Kidney (tissue), 13 donors: ENCODE measurements at regions not wholly inside any gene's neighbourhood (a gene's known extent, or its start where the extent isn't known, plus 50 kb on each side); places are given as distances from the start of the nearest gene placed in this dataset.

Source experiments
- DNase-seq, 5 donors: peaks; one replicate each; pipeline ENCODE4 v3.0.0-alpha.2; 2013 to 2020
- FAIRE-seq: peaks from 2 replicates; lab custom pipeline; 2012; peaks lifted over from hg19 to GRCh38; lab: Jason Lieb, UNC
- H3K27ac ChIP-seq, 2 donors: one replicate each; pipeline ENCODE4 v1.7.0; 2013; ENCODE audit warnings: low read depth in 2 of 2, low read length in 2 of 2, inconsistent platforms in 1 of 2
- H3K27me3 ChIP-seq: one replicate; pipeline ENCODE4 v1.7.1; 2013; ENCODE audit warnings: low read length, inconsistent platforms; ENCODE audit not compliant: control insufficient read depth, insufficient read depth
- H3K36me3 ChIP-seq, 3 donors: one replicate each; pipeline versions ENCODE4 v1.7.0 to v1.7.1; 2013; ENCODE audit warnings: low read length in 3 of 3, control low read depth in 1 of 3, inconsistent platforms in 1 of 3; ENCODE audit not compliant: insufficient read depth in 3 of 3, control insufficient read depth in 2 of 3
- H3K4me1 ChIP-seq, 3 donors: one replicate each; pipeline versions ENCODE4 v1.7.0 to v1.7.1; 2013; ENCODE audit warnings: low read length in 3 of 3, inconsistent platforms in 1 of 3, low read depth in 1 of 3; ENCODE audit not compliant: control insufficient read depth in 2 of 3, insufficient read depth in 2 of 3
- H3K4me3 ChIP-seq, 3 donors: one replicate each; pipeline versions ENCODE4 v1.7.0 to v1.8.1; 2013; ENCODE audit warnings: low read length in 3 of 3, control low read depth in 1 of 3, inconsistent platforms in 1 of 3
- H3K9ac ChIP-seq, 3 donors: one replicate each; pipeline versions ENCODE4 v1.7.0 to v1.7.1; 2013; ENCODE audit warnings: low read length in 3 of 3, control low read depth in 1 of 3, inconsistent platforms in 1 of 3
- H3K9me3 ChIP-seq, 3 donors: one replicate each; pipeline versions ENCODE4 v1.7.0 to v1.7.1; 2013; ENCODE audit warnings: low read length in 3 of 3, control low read depth in 1 of 3, inconsistent platforms in 1 of 3; ENCODE audit not compliant: control insufficient read depth in 2 of 3, insufficient read depth in 1 of 3
- CTCF ChIP-seq: IDR thresholded peaks from 3 replicates; pipeline ENCODE4 v1.5.1; 2012; ENCODE audit warnings: mild to moderate bottlenecking, moderate library complexity, borderline replicate concordance; ENCODE audit not compliant: insufficient read depth; ENCODE audit errors: extremely low read depth
- intact Hi-C: fragments of 100-400 bp; cut with DNase I; formaldehyde crosslinking; loops from one replicate; pipeline ENCODE4 v1.11.1; 2022
- donor health status: control.
- donor health status: control.
- donor health status: control.
- donor health status: control.
- donor health status: control.
- donor health status: DM: yes; HTN: yes; CAD: no.
- donor health status: Normal renal cell carcinoma (clear cell type).

GRCh38 chr1:233547726-233548125 lies 66.2 kb upstream of the KCNK1 start:
- no peak overlapping the region for H3K9ac ChIP-seq
- FAIRE-seq = no peak
- no peak for TF ChIP-seq CTCF
- no peaks in the 10 kb centered on the region for H3K4me1 ChIP-seq
- H3K9me3 ChIP-seq = no peaks in the 10 kb centered on the region
- no peaks in the 10 kb centered on the region for H3K36me3 ChIP-seq
- H3K27me3 ChIP-seq = no peaks in the 10 kb centered on the region
- no peak for DNase-seq
- no peak overlapping the region for H3K27ac ChIP-seq
- no peak overlapping the region for H3K4me3 ChIP-seq
- intact Hi-C loops = no loop called here

DNA sequence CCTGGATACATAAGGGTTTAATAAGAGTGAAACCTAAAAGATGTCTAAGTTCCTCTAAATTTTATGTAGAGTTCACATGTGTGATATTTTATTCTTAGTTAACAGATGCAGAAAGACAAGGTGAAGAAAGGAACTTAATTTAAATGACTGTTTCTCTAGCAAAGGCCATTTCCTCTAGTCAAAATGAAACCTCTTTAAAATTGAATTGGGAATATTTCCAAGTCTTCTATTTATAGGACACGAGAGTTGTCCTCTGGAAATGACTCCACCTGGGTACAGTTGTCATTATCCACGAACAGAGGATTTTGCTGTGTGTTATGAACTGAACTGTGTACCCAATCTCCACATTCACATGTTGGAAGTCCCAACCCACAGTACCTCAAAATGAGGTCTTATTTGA lies 64.5 kb upstream of the KCNK1 start:
- TF ChIP-seq CTCF = no peak
- intact Hi-C loops = no loop called here
- Histone ChIP-seq H3K27me3 (no peaks in the 10 kb centered on the region), H3K4me3 (no peak overlapping the region), H3K9ac (no peak overlapping the region), H3K27ac (no peak overlapping the region), H3K36me3 (no peaks in the 10 kb centered on the region), H3K9me3 (no peaks in the 10 kb centered on the region), H3K4me1 (no peaks in the 10 kb centered on the region)
- no peak for DNase-seq
- FAIRE-seq = no peak

GRCh38 chr1:233549917-233550316 lies 64.0 kb upstream of the KCNK1 start:
- H3K4me3 ChIP-seq = no peak overlapping the region
- no peak overlapping the region for H3K27ac ChIP-seq
- no peak for TF ChIP-seq CTCF
- FAIRE-seq (no peak), DNase-seq (no peak)
- intact Hi-C loops = no loop called here
- H3K27me3 ChIP-seq = no peaks in the 10 kb centered on the region
- H3K9ac ChIP-seq = no peak overlapping the region
- no peaks in the 10 kb centered on the region for H3K4me1 ChIP-seq
- no peaks in the 10 kb centered on the region for H3K36me3 ChIP-seq
- no peaks in the 10 kb centered on the region for H3K9me3 ChIP-seq

GRCh38 chr1:233554037-233554436 lies 59.9 kb upstream of the KCNK1 start:
- no peak for FAIRE-seq

More at GRCh38 chr1:233554037-233554436, 59.9 kb upstream of the KCNK1 start:
- intact Hi-C loops = no loop called here
- no peak overlapping the region for H3K4me3 ChIP-seq
- H3K36me3 ChIP-seq = no peaks in the 10 kb centered on the region
- H3K9ac ChIP-seq = no peak overlapping the region
- H3K27ac ChIP-seq = no peak overlapping the region
- H3K9me3 ChIP-seq = no peaks in the 10 kb centered on the region
- no peak for TF ChIP-seq CTCF
- DNase-seq = no peak
- no peaks in the 10 kb centered on the region for H3K4me1 ChIP-seq
- no peaks in the 10 kb centered on the region for H3K27me3 ChIP-seq
